DND-41 (cell line): ENCODE measurements at regions not wholly inside any gene's neighbourhood (a gene's known extent, or its start where the extent isn't known, plus 50 kb on each side); places are given as distances from the start of the nearest gene placed in this dataset.

Experiments
- CTCF ChIP-seq: IDR thresholded peaks from 2 replicates; pipeline ENCODE4 v1.5.1; 2012; ENCODE audit warnings: borderline replicate concordance, low read length, moderate library complexity, mild to moderate bottlenecking; ENCODE audit not compliant: poor library complexity, severe bottlenecking; ENCODE audit errors: extremely low read depth
- EZH2 ChIP-seq: IDR thresholded peaks from 3 replicates; pipeline ENCODE4 v1.6.1; 2012; ENCODE audit warnings: borderline replicate concordance, low read depth, mild to moderate bottlenecking, moderate library complexity, low read length, inconsistent platforms; ENCODE audit not compliant: severe bottlenecking

GRCh38 chr17:51441431-51441830 is 181.1 kb downstream of the UTP18 start:
- TF ChIP-seq CTCF, result no peak
- TF ChIP-seq EZH2, result no peak
